ENCODE measurements at regions not wholly inside any gene's neighbourhood (a gene's known extent, or its start where the extent isn't known, plus 50 kb on each side); places are given as distances from the start of the nearest gene placed in this dataset.

GRCh38 chr17:77365584-77366186 is 224.9 kb downstream of the SEC14L1 start:
- no peak for DNase-seq

GRCh38 chr17:77366206-77366557 is 225.4 kb downstream of the SEC14L1 start:
- no peak for DNase-seq

- no peak for DNase-seq
Measured at GRCh38 chr17:77366558-77367245, 225.9 kb downstream of the SEC14L1 start.

DNA sequence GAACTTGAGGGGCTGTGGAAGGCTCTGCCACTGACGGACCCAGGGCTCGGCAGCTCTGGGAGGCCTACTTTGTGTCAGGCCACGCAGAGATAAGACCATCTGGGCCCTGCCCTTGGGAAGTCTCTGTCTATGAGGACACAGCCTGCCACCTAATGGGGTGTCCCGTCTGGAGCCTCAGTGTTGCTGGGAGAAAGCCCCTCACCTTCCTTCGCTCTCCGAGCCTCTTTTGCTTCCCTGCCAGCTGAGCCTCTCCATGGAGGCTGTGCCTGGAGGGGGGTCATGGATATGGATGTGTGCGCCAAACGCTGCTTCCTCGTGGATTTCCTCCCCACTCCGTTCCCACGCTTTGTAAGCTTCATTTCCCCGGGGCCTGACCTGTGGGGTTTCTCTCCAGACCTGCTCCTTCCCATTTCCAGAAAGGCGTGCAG is 228.8 kb downstream of the SEC14L1 start:
- no peak for DNase-seq

- DNase-seq: no peak
Measured at GRCh38 chr17:77370586-77370985, 229.8 kb downstream of the SEC14L1 start.

GRCh38 chr17:77371117-77371887 is 230.5 kb downstream of the SEC14L1 start:
- DNase-seq: no peak

DNA sequence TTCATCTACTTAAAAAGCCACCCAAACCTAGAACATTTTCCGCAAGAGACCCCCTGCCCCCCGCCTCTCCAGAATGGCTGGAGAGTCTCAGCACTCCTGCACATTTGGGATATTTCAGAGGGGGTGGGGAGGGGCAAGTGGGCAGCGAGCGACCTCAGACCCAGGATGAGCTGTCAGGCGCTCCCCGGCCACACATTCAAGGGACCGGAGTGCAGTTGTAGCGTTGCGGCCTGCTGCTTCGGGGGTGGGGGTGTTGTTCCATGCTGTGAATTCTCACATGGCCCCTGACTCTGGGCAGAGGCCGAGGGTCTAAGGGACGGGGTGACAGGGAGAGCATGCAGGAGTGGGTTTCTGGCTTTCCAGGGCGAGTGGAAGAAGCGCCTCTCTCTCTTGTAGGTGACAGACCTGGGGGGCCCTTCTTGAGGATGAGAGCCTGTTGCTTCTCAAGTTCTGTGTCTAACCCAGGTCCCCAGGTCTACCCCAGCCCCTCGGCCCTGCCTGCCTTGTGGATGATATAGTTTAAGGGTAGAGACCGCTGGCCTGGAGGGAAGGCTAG is 231.2 kb downstream of the SEC14L1 start:
- DNase-seq: no peak

DNA sequence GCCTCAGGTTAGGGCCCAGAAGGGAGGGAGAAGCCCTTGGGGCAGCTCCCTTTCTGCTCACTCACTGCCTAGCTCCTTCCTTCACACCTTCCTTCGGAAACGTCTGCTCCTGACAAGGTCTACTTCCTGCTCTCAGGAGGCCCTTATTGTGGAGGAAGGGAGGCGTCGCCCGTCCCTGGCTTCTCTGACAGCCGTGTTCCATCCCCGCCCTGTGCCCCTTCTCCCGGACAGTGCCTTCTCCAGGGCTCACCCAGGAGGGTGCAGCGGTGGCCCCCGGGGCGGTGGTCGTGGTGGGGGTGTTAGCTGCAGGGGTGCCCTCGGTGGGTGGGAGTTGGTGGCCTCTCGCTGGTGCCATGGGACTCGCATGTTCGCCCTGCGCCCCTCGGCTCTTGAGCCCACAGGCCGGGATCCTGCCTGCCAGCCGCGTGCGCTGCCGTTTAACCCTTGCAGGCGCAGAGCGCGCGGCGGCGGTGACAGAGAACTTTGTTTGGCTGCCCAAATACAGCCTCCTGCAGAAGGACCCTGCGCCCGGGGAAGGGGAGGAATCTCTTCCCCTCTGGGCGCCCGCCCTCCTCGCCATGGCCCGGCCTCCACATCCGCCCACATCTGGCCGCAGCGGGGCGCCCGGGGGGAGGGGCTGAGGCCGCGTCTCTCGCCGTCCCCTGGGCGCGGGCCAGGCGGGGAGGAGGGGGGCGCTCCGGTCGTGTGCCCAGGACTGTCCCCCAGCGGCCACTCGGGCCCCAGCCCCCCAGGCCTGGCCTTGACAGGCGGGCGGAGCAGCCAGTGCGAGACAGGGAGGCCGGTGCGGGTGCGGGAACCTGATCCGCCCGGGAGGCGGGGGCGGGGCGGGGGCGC is 231.9 kb downstream of the SEC14L1 start:
- DNase-seq: peak; percentile 83

GRCh38 chr17:77373299-77374169 is 232.8 kb downstream of the SEC14L1 start:
- DNase-seq: no peak

GRCh38 chr17:77374170-77374936 is 233.6 kb downstream of the SEC14L1 start:
- DNase-seq: peak; percentile 79

GRCh38 chr17:77375108-77375916 is 234.5 kb downstream of the SEC14L1 start:
- no peak for DNase-seq

GRCh38 chr17:77375917-77376651 is 235.3 kb downstream of the SEC14L1 start:
- DNase-seq: no peak

GRCh38 chr17:77376795-77377709 is 236.3 kb downstream of the SEC14L1 start:
- no peak for DNase-seq

- DNase-seq: no peak
Measured at GRCh38 chr17:77377710-77378235, 237.0 kb downstream of the SEC14L1 start.

DNA sequence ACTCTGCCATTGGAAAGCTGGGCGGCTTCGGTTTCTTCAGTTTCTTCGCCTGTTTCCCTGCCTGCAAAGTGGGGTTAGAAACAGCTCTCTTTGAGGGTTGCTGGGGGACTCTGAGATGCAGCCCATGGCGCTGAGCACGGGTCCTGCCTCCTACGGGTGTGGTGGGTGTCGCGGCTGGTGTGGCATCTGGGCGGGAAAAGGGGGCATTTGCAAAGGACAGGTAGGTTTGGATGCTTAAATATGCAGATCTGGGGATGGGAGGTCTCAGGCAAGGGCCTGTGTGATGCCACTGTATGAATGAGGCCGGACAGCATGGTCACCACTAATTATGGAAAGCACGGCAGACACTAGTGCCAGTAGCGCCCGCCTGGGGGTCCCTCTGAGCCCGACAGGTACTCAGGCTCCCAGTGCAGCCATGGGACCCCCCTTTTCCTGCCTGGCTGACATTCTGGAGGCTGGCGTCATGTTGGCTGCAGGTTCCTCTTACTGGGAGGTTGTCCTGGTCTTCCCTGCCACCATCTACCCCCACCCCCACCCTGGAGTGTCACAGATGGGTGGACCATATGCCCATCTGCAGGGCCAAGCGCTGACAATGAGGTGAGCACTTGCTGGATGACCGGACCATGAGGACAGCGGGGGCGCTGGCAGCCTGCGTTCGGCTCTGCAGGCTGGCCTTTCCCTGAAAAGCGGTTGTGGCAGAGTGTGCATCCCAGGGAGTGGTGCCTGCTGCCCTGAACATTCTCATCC is 237.7 kb downstream of the SEC14L1 start:
- no peak for DNase-seq

- DNase-seq: no peak
Measured at GRCh38 chr17:77379065-77379428, 238.3 kb downstream of the SEC14L1 start.

DNA sequence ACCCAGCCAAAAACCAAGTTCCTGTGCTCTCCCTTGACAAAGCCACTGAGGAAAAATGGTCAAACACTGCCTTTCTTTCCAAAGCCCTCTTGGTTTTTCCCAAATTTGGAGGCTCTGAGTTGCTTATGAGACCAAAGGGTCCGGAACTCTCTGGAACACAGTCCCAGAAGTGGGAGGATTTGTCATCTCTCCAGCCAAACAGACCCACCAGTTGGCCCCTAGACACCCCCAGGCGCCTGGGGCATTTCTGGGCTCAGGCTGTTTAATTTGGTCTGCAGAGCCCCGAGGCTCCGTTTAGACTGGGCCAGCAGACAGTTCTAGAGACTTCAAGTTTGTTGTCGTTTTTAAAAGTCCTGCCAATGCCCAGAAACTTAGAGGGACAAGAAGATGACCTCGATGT is 239.1 kb downstream of the SEC14L1 start:
- no peak for DNase-seq

Data from skin of body (tissue), 1 donor.